ENCODE measurements at regions not wholly inside any gene's neighbourhood (a gene's known extent, or its start where the extent isn't known, plus 50 kb on each side); places are given as distances from the start of the nearest gene placed in this dataset.
"Not testable (repeated sequence)": the region's sequence is repeated elsewhere in the genome, so short reads cannot be mapped to it uniquely, and the experiment has no call there.

GRCh38 chr14:105730731-105731130 lies 204.3 kb downstream of the TMEM121 start:
- H3K9me3 ChIP-seq (replicated peaks; ENCODE audit: control insufficient read depth, insufficient read depth, low read length); BruUV-seq (replicated peaks); intact Hi-C loops (cut with micrococcal nuclease); H3K27me3 ChIP-seq (ENCODE audit: control insufficient read depth in 2 of 2, insufficient read depth in 2 of 2, low read length in 2 of 2); H2AFZ ChIP-seq (ENCODE audit: low read depth, low read length); H4K20me1 ChIP-seq (replicated peaks; ENCODE audit: control insufficient read depth, extremely low read depth, insufficient read depth, low read length); FAIRE-seq; POLR2A ChIA-PET; DNase-seq (ENCODE audit: low read depth, low spot score); H3K4me2 ChIP-seq (ENCODE audit: insufficient read depth, low read length); H3K79me2 ChIP-seq (ENCODE audit: control insufficient read depth, insufficient read depth, low read length); H3K4me3 ChIP-seq (replicated peaks in 1 of 3; ENCODE audit: insufficient read depth in 1 of 3, low read depth in 1 of 3, low read length in 3 of 3); H3K4me1 ChIP-seq (ENCODE audit: control insufficient read depth, extremely low read depth, insufficient read depth, low read length); H3K9ac ChIP-seq (replicated peaks; ENCODE audit: extremely low read depth, insufficient read depth, low read length); H3K36me3 ChIP-seq (ENCODE audit: control insufficient read depth in 2 of 2, extremely low read depth in 1 of 2, insufficient read depth in 2 of 2, low read length in 2 of 2); CTCF ChIA-PET; H3K27ac ChIP-seq (ENCODE audit: insufficient read depth, low read depth, low read length); dilution Hi-C loops (cut with MboI; ENCODE audit: extremely low pct_ligation_motif_present, low sequenced_read_pairs); H3K9me1 ChIP-seq (replicated peaks; ENCODE audit: control insufficient read depth, extremely low read depth, insufficient read depth, low read length): not testable (repeated sequence)

- BruUV-seq (replicated peaks); CTCF ChIA-PET; H3K4me3 ChIP-seq (replicated peaks in 1 of 3; ENCODE audit: insufficient read depth in 1 of 3, low read depth in 1 of 3, low read length in 3 of 3); H3K9me1 ChIP-seq (replicated peaks; ENCODE audit: control insufficient read depth, extremely low read depth, insufficient read depth, low read length); H2AFZ ChIP-seq (ENCODE audit: low read depth, low read length); H3K27ac ChIP-seq (ENCODE audit: insufficient read depth, low read depth, low read length); dilution Hi-C loops (cut with MboI; ENCODE audit: extremely low pct_ligation_motif_present, low sequenced_read_pairs); H3K4me1 ChIP-seq (ENCODE audit: control insufficient read depth, extremely low read depth, insufficient read depth, low read length); H3K36me3 ChIP-seq (ENCODE audit: control insufficient read depth in 2 of 2, extremely low read depth in 1 of 2, insufficient read depth in 2 of 2, low read length in 2 of 2); FAIRE-seq; H4K20me1 ChIP-seq (replicated peaks; ENCODE audit: control insufficient read depth, extremely low read depth, insufficient read depth, low read length); intact Hi-C loops (cut with micrococcal nuclease); DNase-seq (ENCODE audit: low read depth, low spot score); H3K79me2 ChIP-seq (ENCODE audit: control insufficient read depth, insufficient read depth, low read length); H3K27me3 ChIP-seq (ENCODE audit: control insufficient read depth in 2 of 2, insufficient read depth in 2 of 2, low read length in 2 of 2); H3K4me2 ChIP-seq (ENCODE audit: insufficient read depth, low read length); H3K9ac ChIP-seq (replicated peaks; ENCODE audit: extremely low read depth, insufficient read depth, low read length); POLR2A ChIA-PET; H3K9me3 ChIP-seq (replicated peaks; ENCODE audit: control insufficient read depth, insufficient read depth, low read length): not testable (repeated sequence)
Observed at GRCh38 chr14:105731221-105731985, 205.0 kb downstream of the TMEM121 start.

All from endothelial cell of umbilical vein (primary cell).